HCT116 (cell line): ENCODE measurements at regions not wholly inside any gene's neighbourhood (a gene's known extent, or its start where the extent isn't known, plus 50 kb on each side); places are given as distances from the start of the nearest gene placed in this dataset.

ENCODE experiments used
- ATAC-seq: fragments of 200-7000 bp; cut with Tn5 transposase; 2 replicates; pipeline ENCODE4 v1.9.1; 2020; ENCODE audit warnings: mild to moderate bottlenecking, moderate library complexity
- BruUV-seq: library from RNA; stranded (reverse); fragments of 400-500 nt; replicated peaks from 2 replicates; lab custom pipeline; 2021; lab: Mats Ljungman, UMichigan
- CTCF ChIA-PET: fragments of 300-600 bp; sonication (Branson Sonifier 250); formaldehyde crosslinking; loops from one replicate; lab custom pipeline; 2021; ENCODE audit warnings: antibody characterized with exemption; lab: Charles Lee
- POLR2A ChIA-PET: fragments of 300-600, 350-600 bp; sonication (Branson Sonifier 250); formaldehyde crosslinking; loops from one replicate; lab custom pipeline; 2021; ENCODE audit warnings: antibody characterized with exemption; lab: Charles Lee
- RAD21 ChIA-PET, 2 experiments: fragments of 300-600 bp; sonication (Branson Sonifier 250); formaldehyde crosslinking; loops; one replicate each; lab custom pipeline; 2023; ENCODE audit warnings: low total read pairs in 2 of 2; ENCODE audit not compliant: uncharacterized antibody in 2 of 2, unreplicated experiment in 2 of 2, low non-redundant PET in 1 of 2; lab: Charles Lee
- DNase-seq: peaks from one replicate; pipeline ENCODE4 v3.0.0-alpha.2; 2010; ENCODE audit warnings: low read depth, low spot score
- H2AFZ ChIP-seq: fragments of 200-600 bp; shearing (Covaris generic), sonication (generic); 2 replicates; pipeline ENCODE4 v1.6.1; 2017; ENCODE audit warnings: low read depth, mixed run types, mixed read lengths, antibody characterized with exemption, low read length; ENCODE audit not compliant: poor library complexity, severe bottlenecking
- H3K27ac ChIP-seq: 2 replicates; pipeline ENCODE4 v1.5.1; 2012; ENCODE audit warnings: low read depth, low read length
- H3K27me3 ChIP-seq: fragments of 200-600 bp; sonication (generic); 2 replicates; pipeline ENCODE4 v1.6.1; 2016; ENCODE audit warnings: mixed run types, low read length, mixed read lengths; ENCODE audit not compliant: insufficient read depth
- H3K36me3 ChIP-seq, 2 experiments: fragments of 200-500 bp in 1 of 2; fragments of 200-600 bp in 1 of 2; sonication (Bioruptor generic) in 1 of 2; sonication (generic) in 1 of 2; 2 replicates each; pipeline versions ENCODE4 v1.5.1 to v1.6.1; 2014 to 2016; ENCODE audit warnings: low read length in 2 of 2, inconsistent platforms in 1 of 2, mixed read lengths in 1 of 2, mixed run types in 1 of 2; ENCODE audit not compliant: insufficient read depth in 2 of 2, control insufficient read depth in 1 of 2
- H3K4me1 ChIP-seq, 2 experiments: fragments of 200-600 bp in 1 of 2; sonication (generic) in 1 of 2; 2 replicates each; pipeline versions ENCODE4 v1.5.1 to v1.6.1; 2012 to 2017; ENCODE audit warnings: low read length in 2 of 2, inconsistent platforms in 1 of 2, mild to moderate bottlenecking in 1 of 2, mixed read lengths in 1 of 2, mixed run types in 1 of 2, moderate library complexity in 1 of 2; ENCODE audit not compliant: insufficient read depth in 2 of 2, control insufficient read depth in 1 of 2
- H3K4me2 ChIP-seq: fragments of 200-600 bp; sonication (generic); 2 replicates; pipeline ENCODE4 v1.6.1; 2017; ENCODE audit warnings: mixed run types, low read length, mixed read lengths
- H3K4me3 ChIP-seq, 2 experiments: fragments of 200-600 bp in 1 of 2; sonication (generic) in 1 of 2; replicated peaks in 1 of 2; 2 replicates each; pipeline ENCODE4 v1.5.1; 2011 to 2016; ENCODE audit warnings: low read length in 2 of 2, control low read depth in 1 of 2, low read depth in 1 of 2, mild to moderate bottlenecking in 1 of 2, mixed read lengths in 1 of 2, mixed run types in 1 of 2
- H3K79me2 ChIP-seq: fragments of 200-600 bp; sonication (generic); 2 replicates; pipeline ENCODE4 v1.6.1; 2017; ENCODE audit warnings: mild to moderate bottlenecking, mixed run types, low read length, moderate library complexity, mixed read lengths; ENCODE audit not compliant: insufficient read depth
- H3K9ac ChIP-seq: fragments of 200-600 bp; sonication (generic); 2 replicates; pipeline ENCODE4 v1.6.1; 2016; ENCODE audit warnings: low read length, mixed read lengths
- H3K9me2 ChIP-seq: fragments of 200-600 bp; sonication (generic), shearing (Covaris generic); 2 replicates; pipeline ENCODE4 v1.6.1; 2017; ENCODE audit warnings: mixed run types, mild to moderate bottlenecking, moderate library complexity; ENCODE audit not compliant: insufficient read depth
- H3K9me3 ChIP-seq, 2 experiments: fragments of 200-500 bp in 1 of 2; fragments of 200-600 bp in 1 of 2; sonication (Bioruptor generic) in 1 of 2; sonication (generic) in 1 of 2; 2 replicates each; pipeline ENCODE4 v1.6.1; 2014 to 2017; ENCODE audit warnings: low read length in 2 of 2, mixed read lengths in 2 of 2, inconsistent platforms in 1 of 2, low read depth in 1 of 2, mild to moderate bottlenecking in 1 of 2, mixed run types in 1 of 2, moderate library complexity in 1 of 2; ENCODE audit not compliant: control insufficient read depth in 1 of 2, insufficient read depth in 1 of 2
- H4K20me1 ChIP-seq: fragments of 200-600 bp; sonication (generic), shearing (Covaris generic); 2 replicates; pipeline ENCODE4 v1.6.1; 2017; ENCODE audit warnings: mixed run types, mild to moderate bottlenecking, moderate library complexity; ENCODE audit not compliant: insufficient read depth
- CBX3 ChIP-seq: IDR thresholded peaks from 2 replicates; pipeline ENCODE4 v1.6.1; 2012; ENCODE audit warnings: low read depth
- CEBPB ChIP-seq: IDR thresholded peaks from 2 replicates; pipeline ENCODE4 v1.6.1; 2012; ENCODE audit warnings: low read depth
- ELF1 ChIP-seq: IDR thresholded peaks from 2 replicates; pipeline ENCODE4 v1.6.1; 2012; ENCODE audit warnings: low read depth, borderline replicate concordance
- EZH2 ChIP-seq: fragments of 200-600 bp; sonication (generic); IDR thresholded peaks from 2 replicates; pipeline ENCODE4 v1.6.1; 2017; ENCODE audit warnings: antibody characterized with exemption, mixed run types
- EZH2phosphoT487 ChIP-seq: fragments of 200-600 bp; IDR thresholded peaks from 2 replicates; pipeline ENCODE4 v1.6.1; 2018; ENCODE audit warnings: antibody characterized with exemption, borderline replicate concordance
- FOSL1 ChIP-seq: IDR thresholded peaks from 2 replicates; pipeline ENCODE4 v1.6.1; 2012; ENCODE audit warnings: low read depth
- JUND ChIP-seq: IDR thresholded peaks from 2 replicates; pipeline ENCODE4 v1.6.1; 2012
- RAD21 ChIP-seq: IDR thresholded peaks from 2 replicates; pipeline ENCODE4 v1.6.1; 2012; ENCODE audit warnings: low read depth, mild to moderate bottlenecking
- SIN3A ChIP-seq: IDR thresholded peaks from 2 replicates; pipeline ENCODE4 v1.6.1; 2012; ENCODE audit warnings: low read depth
- SP1 ChIP-seq: IDR thresholded peaks from 2 replicates; pipeline ENCODE4 v1.6.1; 2012; ENCODE audit warnings: low read depth
- TCF7L2 ChIP-seq: IDR thresholded peaks from 2 replicates; pipeline ENCODE4 v1.7.0; 2011; ENCODE audit warnings: borderline replicate concordance, inconsistent platforms; ENCODE audit not compliant: insufficient read depth, insufficient read length; ENCODE audit errors: extremely low read depth
- YY1 ChIP-seq: IDR thresholded peaks from 2 replicates; pipeline ENCODE4 v1.6.1; 2011; ENCODE audit warnings: low read length, low read depth, moderate library complexity, mild to moderate bottlenecking; ENCODE audit not compliant: insufficient replicate concordance; ENCODE audit errors: extremely low read depth
- ZFX ChIP-seq: fragments of 450-650 bp; IDR thresholded peaks from 2 replicates; pipeline ENCODE4 v1.6.1; 2017
- ZNF274 ChIP-seq: fragments of 200-500 bp; sonication (Bioruptor generic); IDR thresholded peaks from 2 replicates; pipeline ENCODE4 v1.6.1; 2014; ENCODE audit warnings: mild to moderate bottlenecking, low read depth, low read length, inconsistent platforms
- intact Hi-C: fragments of 100-400 bp; cut with micrococcal nuclease; formaldehyde crosslinking; loops from 2 replicates; pipeline ENCODE4 v1.10.0; 2022
- TF ChIP-seq, protein P1 (sequence below): IDR thresholded peaks from 2 replicates; pipeline ENCODE4 v1.6.1; 2012
- TF ChIP-seq, protein P2 (sequence below): IDR thresholded peaks from 2 replicates; pipeline ENCODE4 v1.6.1; 2012
- TF ChIP-seq, protein P3 (sequence below): IDR thresholded peaks from 2 replicates; pipeline ENCODE4 v1.6.1; 2011; ENCODE audit warnings: mild to moderate bottlenecking, low read length, moderate library complexity; ENCODE audit not compliant: insufficient replicate concordance; ENCODE audit errors: extremely low read depth
- TF ChIP-seq, protein P4 (sequence below): IDR thresholded peaks from 2 replicates; pipeline ENCODE4 v1.6.1; 2012; ENCODE audit warnings: low read depth

DNA sequence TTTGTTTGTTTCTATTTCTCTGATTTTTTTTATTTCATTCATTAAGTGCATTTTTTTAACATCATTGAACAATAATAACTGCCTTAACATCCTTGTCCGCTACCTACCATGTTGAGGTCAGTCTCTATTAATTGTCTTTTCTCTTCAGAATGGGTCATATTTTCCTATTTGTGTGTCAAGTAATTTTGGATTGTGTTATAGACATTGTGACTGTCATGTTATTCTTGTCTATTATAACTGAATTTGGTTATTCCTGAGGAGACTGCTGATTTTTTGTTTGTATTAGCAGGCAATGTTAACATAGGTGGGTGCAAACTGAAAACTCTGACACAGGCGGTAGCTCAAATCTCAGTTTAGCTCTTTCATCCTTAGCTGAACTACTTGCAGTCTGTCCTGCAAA, 169.9 kb downstream of the DICER1 start:
- no TSS peak for BruUV-seq
- Histone ChIP-seq H3K4me2 (no peak overlapping the region), H3K27me3 (peaks cover 23% of the 10 kb centered on the region), H3K4me1 (no peaks in the 10 kb centered on the region), H3K79me2 (no peaks in the 10 kb centered on the region), H3K4me3 (no peak overlapping the region), H3K36me3 (no peaks in the 10 kb centered on the region), H4K20me1 (no peaks in the 10 kb centered on the region), H3K9ac (no peak overlapping the region), H2AFZ (no peak overlapping the region), H3K27ac (no peak overlapping the region), H3K9me2 (no peaks in the 10 kb centered on the region), H3K9me3 (no peaks in the 10 kb centered on the region)
- intact Hi-C loops: no loop called here
- DNase-seq (no peak), ATAC-seq (no peak)
- TF ChIP-seq SP1: no peak
- TF ChIP-seq RAD21: no peak
- no peak for TF ChIP-seq CEBPB
- TF ChIP-seq FOSL1: no peak
- no peak for TF ChIP-seq EZH2phosphoT487
- no peak for TF ChIP-seq ZFX
- no peak for TF ChIP-seq ZNF274
- TF ChIP-seq, protein P1, sequence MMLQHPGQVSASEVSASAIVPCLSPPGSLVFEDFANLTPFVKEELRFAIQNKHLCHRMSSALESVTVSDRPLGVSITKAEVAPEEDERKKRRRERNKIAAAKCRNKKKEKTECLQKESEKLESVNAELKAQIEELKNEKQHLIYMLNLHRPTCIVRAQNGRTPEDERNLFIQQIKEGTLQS: no peak
- TF ChIP-seq YY1: no peak
- TF ChIP-seq TCF7L2: no peak
- TF ChIP-seq, protein P2, sequence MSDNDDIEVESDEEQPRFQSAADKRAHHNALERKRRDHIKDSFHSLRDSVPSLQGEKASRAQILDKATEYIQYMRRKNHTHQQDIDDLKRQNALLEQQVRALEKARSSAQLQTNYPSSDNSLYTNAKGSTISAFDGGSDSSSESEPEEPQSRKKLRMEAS: no peak
- TF ChIP-seq JUND: no peak
- TF ChIP-seq, protein P3, sequence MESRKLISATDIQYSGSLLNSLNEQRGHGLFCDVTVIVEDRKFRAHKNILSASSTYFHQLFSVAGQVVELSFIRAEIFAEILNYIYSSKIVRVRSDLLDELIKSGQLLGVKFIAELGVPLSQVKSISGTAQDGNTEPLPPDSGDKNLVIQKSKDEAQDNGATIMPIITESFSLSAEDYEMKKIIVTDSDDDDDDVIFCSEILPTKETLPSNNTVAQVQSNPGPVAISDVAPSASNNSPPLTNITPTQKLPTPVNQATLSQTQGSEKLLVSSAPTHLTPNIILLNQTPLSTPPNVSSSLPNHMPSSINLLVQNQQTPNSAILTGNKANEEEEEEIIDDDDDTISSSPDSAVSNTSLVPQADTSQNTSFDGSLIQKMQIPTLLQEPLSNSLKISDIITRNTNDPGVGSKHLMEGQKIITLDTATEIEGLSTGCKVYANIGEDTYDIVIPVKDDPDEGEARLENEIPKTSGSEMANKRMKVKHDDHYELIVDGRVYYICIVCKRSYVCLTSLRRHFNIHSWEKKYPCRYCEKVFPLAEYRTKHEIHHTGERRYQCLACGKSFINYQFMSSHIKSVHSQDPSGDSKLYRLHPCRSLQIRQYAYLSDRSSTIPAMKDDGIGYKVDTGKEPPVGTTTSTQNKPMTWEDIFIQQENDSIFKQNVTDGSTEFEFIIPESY: no peak
- no peak for TF ChIP-seq ELF1
- no peak for TF ChIP-seq SIN3A
- TF ChIP-seq, protein P4, sequence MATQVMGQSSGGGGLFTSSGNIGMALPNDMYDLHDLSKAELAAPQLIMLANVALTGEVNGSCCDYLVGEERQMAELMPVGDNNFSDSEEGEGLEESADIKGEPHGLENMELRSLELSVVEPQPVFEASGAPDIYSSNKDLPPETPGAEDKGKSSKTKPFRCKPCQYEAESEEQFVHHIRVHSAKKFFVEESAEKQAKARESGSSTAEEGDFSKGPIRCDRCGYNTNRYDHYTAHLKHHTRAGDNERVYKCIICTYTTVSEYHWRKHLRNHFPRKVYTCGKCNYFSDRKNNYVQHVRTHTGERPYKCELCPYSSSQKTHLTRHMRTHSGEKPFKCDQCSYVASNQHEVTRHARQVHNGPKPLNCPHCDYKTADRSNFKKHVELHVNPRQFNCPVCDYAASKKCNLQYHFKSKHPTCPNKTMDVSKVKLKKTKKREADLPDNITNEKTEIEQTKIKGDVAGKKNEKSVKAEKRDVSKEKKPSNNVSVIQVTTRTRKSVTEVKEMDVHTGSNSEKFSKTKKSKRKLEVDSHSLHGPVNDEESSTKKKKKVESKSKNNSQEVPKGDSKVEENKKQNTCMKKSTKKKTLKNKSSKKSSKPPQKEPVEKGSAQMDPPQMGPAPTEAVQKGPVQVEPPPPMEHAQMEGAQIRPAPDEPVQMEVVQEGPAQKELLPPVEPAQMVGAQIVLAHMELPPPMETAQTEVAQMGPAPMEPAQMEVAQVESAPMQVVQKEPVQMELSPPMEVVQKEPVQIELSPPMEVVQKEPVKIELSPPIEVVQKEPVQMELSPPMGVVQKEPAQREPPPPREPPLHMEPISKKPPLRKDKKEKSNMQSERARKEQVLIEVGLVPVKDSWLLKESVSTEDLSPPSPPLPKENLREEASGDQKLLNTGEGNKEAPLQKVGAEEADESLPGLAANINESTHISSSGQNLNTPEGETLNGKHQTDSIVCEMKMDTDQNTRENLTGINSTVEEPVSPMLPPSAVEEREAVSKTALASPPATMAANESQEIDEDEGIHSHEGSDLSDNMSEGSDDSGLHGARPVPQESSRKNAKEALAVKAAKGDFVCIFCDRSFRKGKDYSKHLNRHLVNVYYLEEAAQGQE: no peak
- TF ChIP-seq CBX3: no peak
- TF ChIP-seq EZH2: no peak
- ChIA-PET POLR2A (no interaction called here), CTCF (no interaction called here), RAD21 (no interaction called here)
